ENCODE measurements at regions not wholly inside any gene's neighbourhood (a gene's known extent, or its start where the extent isn't known, plus 50 kb on each side); places are given as distances from the start of the nearest gene placed in this dataset.

- no peak for DNase-seq (ENCODE audit: low read depth)
- TF ChIP-seq CTCF (conservative IDR thresholded peaks at IDR 0.05; ENCODE audit: low read length) = no peak
- no peak overlapping the region for H3K4me3 ChIP-seq (ENCODE audit: low read length)
Measured at GRCh38 chr12:61780435-61780834, 479.8 kb upstream of the USP15 start.

- DNase-seq (ENCODE audit: low read depth) = no peak
- TF ChIP-seq CTCF (conservative IDR thresholded peaks at IDR 0.05; ENCODE audit: low read length) = no peak
- no peak overlapping the region for H3K4me3 ChIP-seq (ENCODE audit: low read length)
Measured at GRCh38 chr12:61781021-61781581, 479.1 kb upstream of the USP15 start.

- no peak overlapping the region for H3K4me3 ChIP-seq (ENCODE audit: low read length)
- no peak for DNase-seq (ENCODE audit: low read depth)
- TF ChIP-seq CTCF (conservative IDR thresholded peaks at IDR 0.05; ENCODE audit: low read length) = no peak
Measured at GRCh38 chr12:61796846-61797245, 463.4 kb upstream of the USP15 start.

- H3K4me3 ChIP-seq (ENCODE audit: low read length) = no peak overlapping the region
- TF ChIP-seq CTCF (conservative IDR thresholded peaks at IDR 0.05; ENCODE audit: low read length) = no peak
- DNase-seq (ENCODE audit: low read depth) = no peak
Measured at GRCh38 chr12:61797266-61797665, 462.9 kb upstream of the USP15 start.

- H3K4me3 ChIP-seq (ENCODE audit: low read length) = no peak overlapping the region
- no peak for TF ChIP-seq CTCF (conservative IDR thresholded peaks at IDR 0.05; ENCODE audit: low read length)
- no peak for DNase-seq (ENCODE audit: low read depth)
Measured at GRCh38 chr12:61798778-61799177, 461.4 kb upstream of the USP15 start.

- DNase-seq (ENCODE audit: low read depth) = no peak
Measured at GRCh38 chr12:61804301-61804700, 455.9 kb upstream of the USP15 start.

More at GRCh38 chr12:61804301-61804700, 455.9 kb upstream of the USP15 start:
- no peak overlapping the region for H3K4me3 ChIP-seq (ENCODE audit: low read length)
- TF ChIP-seq CTCF (conservative IDR thresholded peaks at IDR 0.05; ENCODE audit: low read length) = no peak
